MCF 10A (cell line): ENCODE measurements at regions not wholly inside any gene's neighbourhood (a gene's known extent, or its start where the extent isn't known, plus 50 kb on each side); places are given as distances from the start of the nearest gene placed in this dataset.

Experiments used
- BruUV-seq: library from RNA; stranded (reverse); fragments of 400-500 nt; replicated peaks from 2 replicates; lab custom pipeline; 2021; lab: Mats Ljungman, UMichigan
- CTCF ChIA-PET: fragments of 300-600 bp; sonication (Branson Sonifier 250); formaldehyde crosslinking; extraction: SDS; loops from one replicate; lab custom pipeline; 2021; ENCODE audit warnings: antibody characterized with exemption, inconsistent platforms; lab: Yijun Ruan, JAX
- POLR2A ChIA-PET: fragments of 300-600, 350-650 bp; sonication (Branson Sonifier 250); formaldehyde crosslinking; extraction: SDS; loops from one replicate; lab custom pipeline; 2020; ENCODE audit warnings: antibody characterized with exemption, inconsistent platforms; lab: Yijun Ruan, JAX
- DNase-seq: peaks from one replicate; pipeline ENCODE4 v3.0.0-alpha.2; 2018; ENCODE audit not compliant: unreplicated experiment
- H3K27ac Mint-ChIP-seq: one replicate; pipeline ENCODE4 v1.8.0; 2022; ENCODE audit warnings: mild to moderate bottlenecking, low read depth, mixed read lengths; ENCODE audit not compliant: unreplicated experiment
- H3K27me3 Mint-ChIP-seq: one replicate; pipeline ENCODE4 v1.8.0; 2022; ENCODE audit warnings: mixed read lengths; ENCODE audit not compliant: insufficient read depth, unreplicated experiment
- H3K36me3 Mint-ChIP-seq: one replicate; pipeline ENCODE4 v1.8.0; 2022; ENCODE audit warnings: mild to moderate bottlenecking, moderate library complexity, mixed read lengths; ENCODE audit not compliant: insufficient read depth, unreplicated experiment
- H3K4me1 Mint-ChIP-seq: one replicate; pipeline ENCODE4 v1.8.0; 2022; ENCODE audit warnings: mixed read lengths; ENCODE audit not compliant: insufficient read depth, unreplicated experiment
- H3K4me3 Mint-ChIP-seq: one replicate; pipeline ENCODE4 v1.8.0; 2022; ENCODE audit warnings: mild to moderate bottlenecking, moderate library complexity, mixed read lengths; ENCODE audit not compliant: unreplicated experiment
- H3K9me3 Mint-ChIP-seq: one replicate; pipeline ENCODE4 v1.8.0; 2022; ENCODE audit warnings: mixed read lengths; ENCODE audit not compliant: unreplicated experiment
- CTCF ChIP-seq: fragments of 200-600 bp; IDR thresholded peaks from one replicate; pipeline ENCODE4 v1.8.0; 2022; ENCODE audit warnings: antibody characterized with exemption, mild to moderate bottlenecking; ENCODE audit not compliant: unreplicated experiment
- intact Hi-C: fragments of 100-400 bp; cut with micrococcal nuclease; formaldehyde crosslinking; loops from 2 replicates; pipeline ENCODE4 v1.14.1; 2022

GRCh38 chr5:69042915-69043654 lies 50.7 kb upstream of the SLC30A5 start:
- H3K4me3 Mint-ChIP-seq: no peak overlapping the region
- peak; percentile 92 for DNase-seq
- peaks cover 5% of the 10 kb centered on the region for H3K4me1 Mint-ChIP-seq
- no TSS peak for BruUV-seq
- no peaks in the 10 kb centered on the region for H3K36me3 Mint-ChIP-seq
- CTCF ChIA-PET: interaction anchor here (0.5 to 4.0 kb wide), 21 partner anchors 11 to 477 kb away, joined by 3 to 13 read pairs (median 4); partner anchors contain the start of genes CENPH and SLC30A5
- no peaks in the 10 kb centered on the region for H3K27me3 Mint-ChIP-seq
- H3K9me3 Mint-ChIP-seq: no peaks in the 10 kb centered on the region
- POLR2A ChIA-PET: interaction anchor here (0.6 to 1.3 kb wide), 5 partner anchors 12 to 147 kb away, joined by 3 to 5 read pairs (median 3); partner anchors contain the start of genes CENPH and SLC30A5
- peak; percentile 74 for TF ChIP-seq CTCF
- intact Hi-C loops: loop anchor here (10.0 kb wide), 1 partner anchor 292 kb away; the partner anchor contains the start of gene CCDC125
- no peak overlapping the region for H3K27ac Mint-ChIP-seq

- POLR2A ChIA-PET: interaction anchor here (0.7 to 1.3 kb wide), 2 partner anchors 43 to 50 kb away, joined by 3 read pairs; partner anchors contain the start of gene SLC30A5
- Mint-ChIP-seq H3K4me1 (peaks cover 5% of the 10 kb centered on the region), H3K4me3 (no peak overlapping the region), H3K36me3 (no peaks in the 10 kb centered on the region), H3K27me3 (no peaks in the 10 kb centered on the region), H3K9me3 (no peaks in the 10 kb centered on the region), H3K27ac (no peak overlapping the region)
- no peak for TF ChIP-seq CTCF
- CTCF ChIA-PET: interaction anchor here (0.5 to 4.0 kb wide), 13 partner anchors 12 to 476 kb away, joined by 3 to 13 read pairs (median 5); partner anchors contain the start of gene SLC30A5
- BruUV-seq: no TSS peak
- intact Hi-C loops: loop anchor here (10.0 kb wide), 1 partner anchor 291 kb away; the partner anchor contains the start of gene CCDC125
- DNase-seq: no peak
Measured at GRCh38 chr5:69043655-69043996, 50.2 kb upstream of the SLC30A5 start.
